GM12878 (cell line): ENCODE measurements at regions not wholly inside any gene's neighbourhood (a gene's known extent, or its start where the extent isn't known, plus 50 kb on each side); places are given as distances from the start of the nearest gene placed in this dataset.

Experiments used
- ATAC-seq: fragments of 200-7000 bp; cut with Tn5 transposase; 3 replicates; pipeline ENCODE4 v1.9.1; 2020; ENCODE audit warnings: mild to moderate bottlenecking, moderate library complexity
- BruUV-seq: library from RNA; stranded (reverse); fragments of 400-500 nt; replicated peaks from 2 replicates; lab custom pipeline; 2021; lab: Mats Ljungman, UMichigan
- CTCF ChIA-PET: fragments of 300-600 bp; sonication (Branson Sonifier 250); formaldehyde crosslinking; extraction: SDS; loops from one replicate; lab custom pipeline; 2021; ENCODE audit warnings: inconsistent platforms; lab: Yijun Ruan, JAX
- POLR2A ChIA-PET: fragments of 350-600 bp; formaldehyde crosslinking; extraction: SDS; loops from one replicate; lab custom pipeline; 2021; ENCODE audit warnings: inconsistent platforms; lab: Charles Lee
- RAD21 ChIA-PET: fragments of 300-600 bp; sonication (Branson Sonifier 250); formaldehyde crosslinking; loops from one replicate; lab custom pipeline; 2023; ENCODE audit warnings: antibody characterized with exemption; ENCODE audit not compliant: unreplicated experiment; lab: Charles Lee
- SMC1A ChIA-PET: fragments of 300-600 bp; sonication (Branson Sonifier 250); formaldehyde crosslinking; loops from one replicate; lab custom pipeline; 2023; ENCODE audit not compliant: unreplicated experiment, uncharacterized antibody; lab: Charles Lee
- DNase-seq: peaks from one replicate; pipeline ENCODE4 v3.0.0-alpha.2; 2011; ENCODE audit warnings: low read depth, low spot score
- FAIRE-seq: peaks from 3 replicates; lab custom pipeline; 2011; peaks lifted over from hg19 to GRCh38; lab: Jason Lieb, UNC
- H2AFZ ChIP-seq: 2 replicates; pipeline ENCODE4 v1.6.0; 2011; ENCODE audit warnings: low read depth, low read length, control low read depth; ENCODE audit not compliant: control insufficient read depth
- H3K27ac ChIP-seq: 2 replicates; pipeline ENCODE4 v1.5.1; 2011; ENCODE audit warnings: control low read depth; ENCODE audit not compliant: control insufficient read depth, insufficient read depth
- H3K27me3 ChIP-seq, 2 experiments: replicated peaks in 1 of 2; 2 replicates each; pipeline versions ENCODE4 v1.6.0 to v1.6.1; 2011; ENCODE audit warnings: low read length in 1 of 2; ENCODE audit not compliant: control insufficient read depth in 2 of 2, insufficient read depth in 2 of 2
- H3K36me3 ChIP-seq, 2 experiments: 2 replicates each; pipeline ENCODE4 v1.5.1; 2011; ENCODE audit warnings: low read length in 1 of 2; ENCODE audit not compliant: control insufficient read depth in 2 of 2, insufficient read depth in 2 of 2
- H3K4me1 ChIP-seq: 2 replicates; pipeline ENCODE4 v1.6.1; 2011; ENCODE audit warnings: mild to moderate bottlenecking, low read length, moderate library complexity, mixed read lengths; ENCODE audit not compliant: control insufficient read depth, insufficient read depth
- H3K4me2 ChIP-seq: 2 replicates; pipeline ENCODE4 v1.6.0; 2011; ENCODE audit warnings: control low read depth; ENCODE audit not compliant: control insufficient read depth, insufficient read depth
- H3K4me3 ChIP-seq: fragments of 200-600 bp; sonication (generic); 2 replicates; pipeline ENCODE4 v1.5.1; 2016
- H3K79me2 ChIP-seq: 2 replicates; pipeline ENCODE4 v1.6.0; 2011; ENCODE audit warnings: low read length; ENCODE audit not compliant: control insufficient read depth, insufficient read depth
- H3K9ac ChIP-seq: 2 replicates; pipeline ENCODE4 v1.8.0; 2011; ENCODE audit warnings: low read length, control low read depth, mixed read lengths; ENCODE audit not compliant: control insufficient read depth, insufficient read depth
- H3K9me3 ChIP-seq: replicated peaks from 3 replicates; pipeline ENCODE4 v1.5.1; 2011; ENCODE audit warnings: mild to moderate bottlenecking, low read length; ENCODE audit not compliant: control insufficient read depth, insufficient read depth
- H4K20me1 ChIP-seq: 2 replicates; pipeline ENCODE4 v1.6.0; 2011; ENCODE audit not compliant: control insufficient read depth, insufficient read depth
- ATF7 ChIP-seq: fragments of 450-650 bp; IDR thresholded peaks from 2 replicates; pipeline ENCODE4 v1.6.1; 2016; ENCODE audit warnings: low read depth, mild to moderate bottlenecking
- ETV6 ChIP-seq, 2 experiments: fragments of 450-650 bp in 1 of 2; IDR thresholded peaks in 1 of 2; conservative IDR thresholded peaks in 1 of 2; 2 replicates each; pipeline ENCODE4 v1.6.1; 2014; ENCODE audit warnings: antibody characterized with exemption in 1 of 2, borderline replicate concordance in 1 of 2, low read depth in 1 of 2, mild to moderate bottlenecking in 1 of 2, moderate library complexity in 1 of 2
- KDM1A ChIP-seq: fragments of 200-600 bp; sonication (generic); IDR thresholded peaks from 2 replicates; pipeline ENCODE4 v1.6.1; 2016; ENCODE audit warnings: borderline replicate concordance
- KLF5 ChIP-seq: fragments of 450-650 bp; IDR thresholded peaks from 2 replicates; pipeline ENCODE4 v1.6.1; 2014; ENCODE audit warnings: mild to moderate bottlenecking; ENCODE audit not compliant: partially characterized antibody
- MYB ChIP-seq: fragments of 150-350 bp; IDR thresholded peaks from 2 replicates; pipeline ENCODE4 v1.6.1; 2014; ENCODE audit warnings: mild to moderate bottlenecking, low read depth, low read length, borderline replicate concordance
- NFIC ChIP-seq: IDR thresholded peaks from 2 replicates; pipeline ENCODE4 v1.6.1; 2012; ENCODE audit warnings: low read depth, mild to moderate bottlenecking, inconsistent platforms, low read length, moderate library complexity
- PAX5 ChIP-seq: IDR thresholded peaks from 2 replicates; pipeline ENCODE4 v1.6.1; 2011; ENCODE audit warnings: low read depth, low read length, borderline replicate concordance
- POLR2AphosphoS5 ChIP-seq: IDR thresholded peaks from 2 replicates; pipeline ENCODE4 v1.6.1; 2011; ENCODE audit warnings: mild to moderate bottlenecking, low read length, inconsistent platforms
- YBX1 ChIP-seq: fragments of 450-650 bp; IDR thresholded peaks from 2 replicates; pipeline ENCODE4 v1.6.1; 2016; ENCODE audit warnings: antibody characterized with exemption
- ZNF207 ChIP-seq: fragments of 450-650 bp; IDR thresholded peaks from 2 replicates; pipeline ENCODE4 v1.6.1; 2014; ENCODE audit warnings: antibody characterized with exemption, mild to moderate bottlenecking, borderline replicate concordance
- WGBS: methylation state at CpG from one replicate; pipeline ENCODE4 v1.1.6; 2016; ENCODE audit warnings: low lambda C conversion rate; ENCODE audit not compliant: insufficient replicate concordance, insufficient coverage; ENCODE audit errors: missing lambda C conversion rate; 5-methylcytosine and 5-hydroxymethylcytosine counted together
- in situ Hi-C: fragments of 300-500 bp; cut with MboI; formaldehyde crosslinking; loops from 9 replicates; pipeline ENCODE4 v1.14.3; 2018; ENCODE audit warnings: mixed read lengths
- intact Hi-C: fragments of 100-400 bp; cut with micrococcal nuclease; formaldehyde crosslinking; loops from one replicate; pipeline ENCODE4 v1.14.2; 2022; ENCODE audit not compliant: unreplicated experiment
- TF ChIP-seq, protein P1 (sequence below): IDR thresholded peaks from 2 replicates; pipeline ENCODE4 v1.6.1; 2012; ENCODE audit warnings: low read length, inconsistent platforms
- TF ChIP-seq, protein P2 (sequence below): fragments of 450-650 bp; IDR thresholded peaks from 2 replicates; pipeline ENCODE4 v1.6.1; 2017; ENCODE audit warnings: mild to moderate bottlenecking, low read depth, inconsistent platforms; ENCODE audit not compliant: poor library complexity, severe bottlenecking

DNA sequence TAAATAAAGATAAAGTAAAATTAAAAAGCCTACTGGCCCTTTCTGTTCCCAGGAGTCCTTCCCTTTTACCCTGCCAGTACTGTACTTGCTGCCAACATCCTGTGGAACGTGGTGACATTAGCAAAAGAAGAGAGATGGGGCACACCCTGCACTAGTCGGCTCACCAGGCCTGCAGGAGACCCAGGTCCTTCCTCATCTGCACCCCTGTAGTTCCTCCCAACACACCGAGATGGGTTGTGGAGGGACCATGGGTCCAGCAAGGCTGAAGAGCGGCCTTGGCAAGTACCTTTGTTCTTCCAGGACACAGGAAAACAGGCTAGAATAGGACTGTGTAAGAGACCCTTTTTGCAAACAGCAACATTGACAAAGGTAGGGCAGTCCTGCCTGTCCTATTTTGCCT is 98.7 kb upstream of the TMPRSS2 start:
- Histone ChIP-seq H3K27ac (no peak overlapping the region), H3K4me1 (peaks cover 4% of the 10 kb centered on the region; the same call in 1 of the 2 replicates), H3K27me3 (no peaks in the 10 kb centered on the region), H4K20me1 (no peaks in the 10 kb centered on the region), H3K36me3 (no peaks in the 10 kb centered on the region), H3K4me3 (no peak overlapping the region), H3K9ac (no peak overlapping the region), H3K9me3 (no peaks in the 10 kb centered on the region), H3K4me2 (no peak overlapping the region), H3K79me2 (no peaks in the 10 kb centered on the region), H2AFZ (no peak overlapping the region)
- intact Hi-C loops (no loop called here), in situ Hi-C loops (no loop called here)
- SMC1A ChIA-PET: no interaction called here
- ATAC-seq: no peak
- CTCF ChIA-PET: interaction anchor here (0.7 kb wide), 1 partner anchor 10 kb away, joined by 3 read pairs; no protein-coding TSS in a partner anchor
- POLR2A ChIA-PET: no interaction called here
- no TSS peak for BruUV-seq
- TF ChIP-seq YBX1: no peak
- TF ChIP-seq KDM1A: no peak
- TF ChIP-seq PAX5: no peak
- TF ChIP-seq KLF5: no peak
- RAD21 ChIA-PET: no interaction called here
- no peak for DNase-seq
- 13% methylated on average over 4 of the region's 4 CpGs for WGBS
- no peak for FAIRE-seq

DNA sequence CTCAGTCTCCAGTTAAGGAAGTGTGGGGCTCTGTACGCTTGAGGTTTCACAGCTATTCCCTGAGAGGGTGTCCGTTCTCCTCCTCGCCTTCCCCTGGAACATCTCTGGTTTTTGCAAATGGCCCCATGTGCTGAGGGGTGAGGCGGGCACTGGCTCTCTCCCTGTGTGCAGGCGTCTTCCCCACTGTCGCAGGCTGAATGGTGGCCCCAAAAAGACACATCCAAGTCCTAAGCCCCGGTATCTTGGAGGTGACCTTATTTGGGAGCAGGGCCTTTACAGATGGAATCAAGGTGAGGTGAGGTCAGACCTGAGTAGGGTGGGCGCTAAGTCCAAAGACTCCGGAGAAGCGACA is 98.0 kb upstream of the TMPRSS2 start:
- no TSS peak for BruUV-seq
- FAIRE-seq (no peak), ATAC-seq (no peak), DNase-seq (no peak)
- Histone ChIP-seq H3K27ac (no peak overlapping the region), H3K4me2 (no peak overlapping the region), H3K4me1 (peaks cover 6% of the 10 kb centered on the region; the same call in 1 of the 2 replicates), H4K20me1 (no peaks in the 10 kb centered on the region), H3K27me3 (no peaks in the 10 kb centered on the region), H3K36me3 (no peaks in the 10 kb centered on the region), H3K4me3 (no peak overlapping the region), H2AFZ (no peak overlapping the region), H3K79me2 (no peaks in the 10 kb centered on the region), H3K9me3 (no peaks in the 10 kb centered on the region), H3K9ac (no peak overlapping the region)
- POLR2A ChIA-PET: no interaction called here
- SMC1A ChIA-PET: no interaction called here
- TF ChIP-seq ATF7 (no peak), ETV6 (conservative IDR thresholded peaks at IDR 0.05 in 1 of 2, IDR thresholded peaks at IDR 0.05 in 1 of 2; ENCODE audit: borderline replicate concordance in 1 of 2, low read depth in 1 of 2) (no peak), POLR2AphosphoS5 (no peak), NFIC (no peak), MYB (no peak), ZNF207 (no peak)
- TF ChIP-seq, protein P1, sequence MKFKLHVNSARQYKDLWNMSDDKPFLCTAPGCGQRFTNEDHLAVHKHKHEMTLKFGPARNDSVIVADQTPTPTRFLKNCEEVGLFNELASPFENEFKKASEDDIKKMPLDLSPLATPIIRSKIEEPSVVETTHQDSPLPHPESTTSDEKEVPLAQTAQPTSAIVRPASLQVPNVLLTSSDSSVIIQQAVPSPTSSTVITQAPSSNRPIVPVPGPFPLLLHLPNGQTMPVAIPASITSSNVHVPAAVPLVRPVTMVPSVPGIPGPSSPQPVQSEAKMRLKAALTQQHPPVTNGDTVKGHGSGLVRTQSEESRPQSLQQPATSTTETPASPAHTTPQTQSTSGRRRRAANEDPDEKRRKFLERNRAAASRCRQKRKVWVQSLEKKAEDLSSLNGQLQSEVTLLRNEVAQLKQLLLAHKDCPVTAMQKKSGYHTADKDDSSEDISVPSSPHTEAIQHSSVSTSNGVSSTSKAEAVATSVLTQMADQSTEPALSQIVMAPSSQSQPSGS: no peak
- TF ChIP-seq, protein P2, sequence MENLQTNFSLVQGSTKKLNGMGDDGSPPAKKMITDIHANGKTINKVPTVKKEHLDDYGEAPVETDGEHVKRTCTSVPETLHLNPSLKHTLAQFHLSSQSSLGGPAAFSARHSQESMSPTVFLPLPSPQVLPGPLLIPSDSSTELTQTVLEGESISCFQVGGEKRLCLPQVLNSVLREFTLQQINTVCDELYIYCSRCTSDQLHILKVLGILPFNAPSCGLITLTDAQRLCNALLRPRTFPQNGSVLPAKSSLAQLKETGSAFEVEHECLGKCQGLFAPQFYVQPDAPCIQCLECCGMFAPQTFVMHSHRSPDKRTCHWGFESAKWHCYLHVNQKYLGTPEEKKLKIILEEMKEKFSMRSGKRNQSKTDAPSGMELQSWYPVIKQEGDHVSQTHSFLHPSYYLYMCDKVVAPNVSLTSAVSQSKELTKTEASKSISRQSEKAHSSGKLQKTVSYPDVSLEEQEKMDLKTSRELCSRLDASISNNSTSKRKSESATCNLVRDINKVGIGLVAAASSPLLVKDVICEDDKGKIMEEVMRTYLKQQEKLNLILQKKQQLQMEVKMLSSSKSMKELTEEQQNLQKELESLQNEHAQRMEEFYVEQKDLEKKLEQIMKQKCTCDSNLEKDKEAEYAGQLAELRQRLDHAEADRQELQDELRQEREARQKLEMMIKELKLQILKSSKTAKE: no peak
- in situ Hi-C loops: no loop called here
- WGBS: 51% methylated on average over 10 of the region's 10 CpGs
- intact Hi-C loops: no loop called here
- RAD21 ChIA-PET: no interaction called here
- CTCF ChIA-PET: no interaction called here
